Lower leg skin (tissue), 3 donors: ENCODE measurements at regions not wholly inside any gene's neighbourhood (a gene's known extent, or its start where the extent isn't known, plus 50 kb on each side); places are given as distances from the start of the nearest gene placed in this dataset.

Experiments used
- POLR2A ChIP-seq, 2 donors: fragments of 450-650 bp; IDR thresholded peaks; one replicate each; pipeline ENCODE4 v1.6.1; 2016 to 2017; ENCODE audit warnings: antibody characterized with exemption in 2 of 2, mild to moderate bottlenecking in 1 of 2, moderate library complexity in 1 of 2
- TF ChIP-seq, protein P1 (sequence below), 3 donors: fragments of 450-650 bp; IDR thresholded peaks; one replicate each; pipeline ENCODE4 v1.5.1; 2016; ENCODE audit warnings: antibody characterized with exemption in 3 of 3, mild to moderate bottlenecking in 3 of 3, moderate library complexity in 2 of 3

GRCh38 chr7:156122752-156123354 lies 310.6 kb upstream of the SHH start:
- no peak for TF ChIP-seq POLR2A (IDR thresholded peaks at IDR 0.05)
- TF ChIP-seq, protein P1, sequence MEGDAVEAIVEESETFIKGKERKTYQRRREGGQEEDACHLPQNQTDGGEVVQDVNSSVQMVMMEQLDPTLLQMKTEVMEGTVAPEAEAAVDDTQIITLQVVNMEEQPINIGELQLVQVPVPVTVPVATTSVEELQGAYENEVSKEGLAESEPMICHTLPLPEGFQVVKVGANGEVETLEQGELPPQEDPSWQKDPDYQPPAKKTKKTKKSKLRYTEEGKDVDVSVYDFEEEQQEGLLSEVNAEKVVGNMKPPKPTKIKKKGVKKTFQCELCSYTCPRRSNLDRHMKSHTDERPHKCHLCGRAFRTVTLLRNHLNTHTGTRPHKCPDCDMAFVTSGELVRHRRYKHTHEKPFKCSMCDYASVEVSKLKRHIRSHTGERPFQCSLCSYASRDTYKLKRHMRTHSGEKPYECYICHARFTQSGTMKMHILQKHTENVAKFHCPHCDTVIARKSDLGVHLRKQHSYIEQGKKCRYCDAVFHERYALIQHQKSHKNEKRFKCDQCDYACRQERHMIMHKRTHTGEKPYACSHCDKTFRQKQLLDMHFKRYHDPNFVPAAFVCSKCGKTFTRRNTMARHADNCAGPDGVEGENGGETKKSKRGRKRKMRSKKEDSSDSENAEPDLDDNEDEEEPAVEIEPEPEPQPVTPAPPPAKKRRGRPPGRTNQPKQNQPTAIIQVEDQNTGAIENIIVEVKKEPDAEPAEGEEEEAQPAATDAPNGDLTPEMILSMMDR (IDR thresholded peaks at IDR 0.05) = no peak
